ENCODE measurements at regions not wholly inside any gene's neighbourhood (a gene's known extent, or its start where the extent isn't known, plus 50 kb on each side); places are given as distances from the start of the nearest gene placed in this dataset.

GRCh38 chr1:232422898-232423297, 207.0 kb downstream of the SIPA1L2 start:
- Histone ChIP-seq H2BK120ac (ENCODE audit: low read depth, low read length) (no peak overlapping the region), H4K91ac (ENCODE audit: insufficient read depth, low read depth, low read length) (no peak overlapping the region), H3K18ac (ENCODE audit: low read depth, low read length) (no peak overlapping the region), H4K5ac (ENCODE audit: low read depth, low read length) (no peak overlapping the region), H3K27ac (ENCODE audit: insufficient read depth, low read length) (no peak overlapping the region), H2BK5ac (ENCODE audit: low read depth, low read length, poor library complexity, severe bottlenecking) (no peak overlapping the region), H3K4me3 (ENCODE audit: insufficient read depth, low read depth, low read length) (no peak overlapping the region), H3K9me3 (ENCODE audit: control insufficient read depth, insufficient read depth, low read length) (no peaks in the 10 kb centered on the region), H2AK5ac (ENCODE audit: low read depth, low read length) (peak overlapping the region; percentile 4; the same call in 1 of the 2 replicates), H4K8ac (ENCODE audit: low read depth in 2 of 2, low read length in 2 of 2) (no peak overlapping the region), H3K4me2 (ENCODE audit: low read depth, low read length) (no peak overlapping the region), H2BK20ac (ENCODE audit: low read depth, low read length) (no peak overlapping the region), H3K9me1 (ENCODE audit: insufficient read depth, low read length) (peaks cover 6% of the 10 kb centered on the region), H3K9ac (ENCODE audit: low read depth, low read length) (no peak overlapping the region), H3K79me1 (ENCODE audit: low read depth in 1 of 2, low read length in 2 of 2) (no peaks in the 10 kb centered on the region), H3K36me3 (ENCODE audit: control insufficient read depth, insufficient read depth, low read length) (peaks cover 18% of the 10 kb centered on the region), H2BK15ac (ENCODE audit: low read depth, low read length) (no peak overlapping the region), H3K56ac (ENCODE audit: extremely low read depth, insufficient read depth, low read length) (no peak overlapping the region), H3K23ac (ENCODE audit: low read depth, low read length) (no peak overlapping the region), H3K27me3 (ENCODE audit: control insufficient read depth, insufficient read depth, low read length) (no peaks in the 10 kb centered on the region), H3K4ac (ENCODE audit: low read depth, low read length) (no peak overlapping the region), H3K14ac (replicated peaks; ENCODE audit: low read depth, low read length) (no peak overlapping the region; the same call in 1 of the 2 replicates), H4K20me1 (ENCODE audit: insufficient read depth, low read length) (no peaks in the 10 kb centered on the region), H3K4me1 (ENCODE audit: control insufficient read depth, insufficient read depth, low read length) (peaks cover 9% of the 10 kb centered on the region), H2AFZ (replicated peaks; ENCODE audit: low read length, poor library complexity) (no peak overlapping the region), H2AK9ac (replicated peaks; ENCODE audit: low read depth, low read length, poor library complexity) (peak overlapping the region; percentile 17)
- TF ChIP-seq MAZ (IDR thresholded peaks at IDR 0.05; ENCODE audit: borderline replicate concordance, low read depth, low read length) = no peak
- TF ChIP-seq SMC3 (IDR thresholded peaks at IDR 0.05; ENCODE audit: low read depth, low read length) = no peak
- TF ChIP-seq CEBPB (IDR thresholded peaks at IDR 0.05; ENCODE audit: low read depth, low read length) = peak; percentile 91
- TF ChIP-seq USF2 (IDR thresholded peaks at IDR 0.05; ENCODE audit: low read depth, low read length) = no peak
- no peak for TF ChIP-seq MAFK (IDR thresholded peaks at IDR 0.05; ENCODE audit: low read depth, low read length)
- peak; percentile 41; the same call in 1 of the 2 replicates for TF ChIP-seq FOS (IDR thresholded peaks at IDR 0.05; ENCODE audit: low read depth, low read length)
- TF ChIP-seq RFX5 (IDR thresholded peaks at IDR 0.05; ENCODE audit: low read depth, low read length) = no peak
- TF ChIP-seq POLR2A (IDR thresholded peaks at IDR 0.05; ENCODE audit: low read depth, low read length) = no peak
- TF ChIP-seq NFE2L2 (IDR thresholded peaks at IDR 0.05; ENCODE audit: low read depth, low read length) = no peak
- no peak for TF ChIP-seq CHD1 (IDR thresholded peaks at IDR 0.05; ENCODE audit: low read depth, low read length)
- TF ChIP-seq RAD21 (IDR thresholded peaks at IDR 0.05; ENCODE audit: low read length) = no peak
- TF ChIP-seq CTCF (conservative IDR thresholded peaks at IDR 0.05; ENCODE audit: low read depth, low read length) = no peak
- no peak for TF ChIP-seq ELK1 (IDR thresholded peaks at IDR 0.05; ENCODE audit: borderline replicate concordance, low read depth, low read length)
- TF ChIP-seq MXI1 (IDR thresholded peaks at IDR 0.05; ENCODE audit: borderline replicate concordance, low read depth, low read length) = no peak
- TF ChIP-seq BHLHE40 (IDR thresholded peaks at IDR 0.05; ENCODE audit: low read depth, low read length) = peak; percentile 77
- in situ Hi-C loops (cut with MboI; ENCODE audit: low sequenced_read_pairs) (no loop called here), intact Hi-C loops (cut with micrococcal nuclease) (no loop called here), dilution Hi-C loops (cut with HindIII; ENCODE audit: low sequenced_read_pairs, unreplicated experiment) (no loop called here)
- POLR2A ChIA-PET (ENCODE audit: unreplicated experiment) = no interaction called here
- WGBS, 2 experiments (ENCODE audit: extremely low coverage in 2 of 2, insufficient read length in 1 of 2) = 84% methylated on average over 5 of the region's 8 CpGs; no CpG with 5 or more reads in 1 of the 2 experiments
- ATAC-seq (ENCODE audit: low read depth) = no peak
- CTCF ChIA-PET = interaction anchor here (0.6 to 1.1 kb wide), 2 partner anchors 230 to 382 kb away, joined by 3 read pairs; no protein-coding TSS in a partner anchor
- no TSS peak for BruUV-seq (replicated peaks)
- DNase-seq = peak; percentile 53

Measured in IMR-90 (cell line).